ENCODE measurements at regions not wholly inside any gene's neighbourhood (a gene's known extent, or its start where the extent isn't known, plus 50 kb on each side); places are given as distances from the start of the nearest gene placed in this dataset.

DNA sequence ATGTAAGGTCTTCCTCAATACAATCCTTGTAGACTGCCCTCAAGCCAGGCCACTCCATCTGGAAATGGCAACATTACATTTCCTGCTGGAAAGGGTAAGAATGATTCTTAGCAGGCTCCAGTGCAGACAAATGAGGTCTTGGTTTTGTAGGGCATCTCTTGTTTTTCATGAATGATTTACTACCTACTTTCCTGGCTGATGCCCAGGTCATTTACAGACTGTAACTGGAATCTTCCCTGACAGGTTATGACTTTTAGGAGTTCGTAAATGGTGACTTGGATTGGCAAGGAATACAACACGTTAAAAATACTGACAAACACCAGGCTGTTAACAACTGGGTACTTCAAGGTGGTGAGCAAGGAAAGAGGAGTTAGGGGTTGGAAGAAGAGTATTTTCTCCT lies 510.5 kb upstream of the TNC start:
- TF ChIP-seq EZH2 (optimal IDR thresholded peaks at IDR 0.05; ENCODE audit: low read depth, low read length) (no peak), EZH2phosphoT487 (IDR thresholded peaks at IDR 0.05; ENCODE audit: low read length) (no peak)
- TF ChIP-seq, protein P1, sequence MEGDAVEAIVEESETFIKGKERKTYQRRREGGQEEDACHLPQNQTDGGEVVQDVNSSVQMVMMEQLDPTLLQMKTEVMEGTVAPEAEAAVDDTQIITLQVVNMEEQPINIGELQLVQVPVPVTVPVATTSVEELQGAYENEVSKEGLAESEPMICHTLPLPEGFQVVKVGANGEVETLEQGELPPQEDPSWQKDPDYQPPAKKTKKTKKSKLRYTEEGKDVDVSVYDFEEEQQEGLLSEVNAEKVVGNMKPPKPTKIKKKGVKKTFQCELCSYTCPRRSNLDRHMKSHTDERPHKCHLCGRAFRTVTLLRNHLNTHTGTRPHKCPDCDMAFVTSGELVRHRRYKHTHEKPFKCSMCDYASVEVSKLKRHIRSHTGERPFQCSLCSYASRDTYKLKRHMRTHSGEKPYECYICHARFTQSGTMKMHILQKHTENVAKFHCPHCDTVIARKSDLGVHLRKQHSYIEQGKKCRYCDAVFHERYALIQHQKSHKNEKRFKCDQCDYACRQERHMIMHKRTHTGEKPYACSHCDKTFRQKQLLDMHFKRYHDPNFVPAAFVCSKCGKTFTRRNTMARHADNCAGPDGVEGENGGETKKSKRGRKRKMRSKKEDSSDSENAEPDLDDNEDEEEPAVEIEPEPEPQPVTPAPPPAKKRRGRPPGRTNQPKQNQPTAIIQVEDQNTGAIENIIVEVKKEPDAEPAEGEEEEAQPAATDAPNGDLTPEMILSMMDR (IDR thresholded peaks at IDR 0.05; ENCODE audit: low read length) = no peak
- Histone ChIP-seq H3K9me3 (replicated peaks; ENCODE audit: insufficient read depth, low read length) (no peaks in the 10 kb centered on the region), H3K27ac (ENCODE audit: low read length) (no peak overlapping the region), H3K4me2 (ENCODE audit: low read depth, low read length) (no peak overlapping the region), H3F3A (ENCODE audit: insufficient read depth, low read length) (no peaks in the 10 kb centered on the region), H3K79me2 (ENCODE audit: low read length) (no peaks in the 10 kb centered on the region), H2AFZ (ENCODE audit: low read length) (no peak overlapping the region), H3K27me3 (replicated peaks; ENCODE audit: insufficient read depth, low read length) (no peaks in the 10 kb centered on the region), H3K4me1 (ENCODE audit: low read length) (no peaks in the 10 kb centered on the region), H3K9me2 (replicated peaks; ENCODE audit: insufficient read depth, low read length) (no peaks in the 10 kb centered on the region), H3K9ac (ENCODE audit: low read length) (no peak overlapping the region), H3K4me3 (ENCODE audit: low read length) (no peak overlapping the region), H4K20me1 (ENCODE audit: insufficient read depth, low read length) (no peaks in the 10 kb centered on the region), H3K36me3 (replicated peaks; ENCODE audit: insufficient read depth, low read length) (no peaks in the 10 kb centered on the region)
- no peak for DNase-seq

DNA sequence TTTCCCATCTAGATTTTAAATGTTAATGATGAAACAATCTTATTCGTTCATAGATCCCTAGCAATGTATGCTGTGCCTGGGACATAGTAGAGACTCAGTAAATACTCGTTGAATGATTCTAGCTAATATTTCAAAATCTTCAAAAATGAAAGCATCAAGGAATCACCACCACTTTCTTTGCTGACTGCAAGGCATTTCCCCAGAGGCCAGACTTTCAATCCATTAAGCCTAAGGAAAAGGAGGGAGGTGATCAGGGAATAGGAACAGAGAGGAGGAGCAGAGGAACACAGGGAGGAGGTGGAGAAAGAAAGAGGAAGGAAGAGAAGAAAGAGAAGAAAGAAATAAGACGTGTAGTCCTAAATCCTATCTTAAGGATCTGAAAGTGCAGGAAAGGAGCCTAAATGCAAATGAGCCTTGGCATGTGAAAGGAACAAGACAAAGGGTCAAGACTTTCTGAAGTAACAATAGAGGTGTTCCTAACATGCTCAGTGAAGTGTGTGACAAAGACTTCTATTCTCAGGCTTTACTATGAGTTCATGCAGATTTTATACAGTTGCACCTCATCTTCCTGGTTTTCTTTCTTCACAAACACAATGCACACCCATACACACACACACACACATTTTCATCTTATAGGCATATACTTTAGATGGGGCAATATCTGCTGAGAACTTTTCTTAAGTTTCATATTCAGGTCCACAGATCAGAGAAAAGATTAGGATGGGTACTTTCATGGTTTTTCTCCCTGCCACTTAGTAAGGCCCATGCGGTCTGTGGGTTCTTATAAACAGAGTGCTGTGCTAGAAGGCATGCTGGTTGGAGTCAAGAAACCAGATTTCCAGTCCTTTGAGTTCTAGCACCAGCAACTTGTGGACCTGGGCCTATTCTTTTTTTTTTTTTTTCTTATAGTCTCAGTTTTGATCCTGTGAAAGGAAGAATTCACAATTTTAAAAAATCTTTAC lies 512.2 kb upstream of the TNC start:
- H3K9ac ChIP-seq (ENCODE audit: low read length) = no peak overlapping the region
- no peak overlapping the region for H3K4me3 ChIP-seq (ENCODE audit: low read length)
- TF ChIP-seq, protein P1 (IDR thresholded peaks at IDR 0.05; ENCODE audit: low read length) = no peak
- TF ChIP-seq EZH2 (optimal IDR thresholded peaks at IDR 0.05; ENCODE audit: low read depth, low read length) = no peak
- TF ChIP-seq EZH2phosphoT487 (IDR thresholded peaks at IDR 0.05; ENCODE audit: low read length) = no peak
- H3K36me3 ChIP-seq (replicated peaks; ENCODE audit: insufficient read depth, low read length) = no peaks in the 10 kb centered on the region
- H3F3A ChIP-seq (ENCODE audit: insufficient read depth, low read length) = no peaks in the 10 kb centered on the region
- DNase-seq = no peak
- H3K27ac ChIP-seq (ENCODE audit: low read length) = no peak overlapping the region
- no peaks in the 10 kb centered on the region for H3K79me2 ChIP-seq (ENCODE audit: low read length)
- no peaks in the 10 kb centered on the region for H3K9me3 ChIP-seq (replicated peaks; ENCODE audit: insufficient read depth, low read length)
- no peaks in the 10 kb centered on the region for H4K20me1 ChIP-seq (ENCODE audit: insufficient read depth, low read length)
- H2AFZ ChIP-seq (ENCODE audit: low read length) = no peak overlapping the region
- H3K9me2 ChIP-seq (replicated peaks; ENCODE audit: insufficient read depth, low read length) = no peaks in the 10 kb centered on the region
- no peaks in the 10 kb centered on the region for H3K27me3 ChIP-seq (replicated peaks; ENCODE audit: insufficient read depth, low read length)
- H3K4me2 ChIP-seq (ENCODE audit: low read depth, low read length) = no peak overlapping the region
- H3K4me1 ChIP-seq (ENCODE audit: low read length) = no peaks in the 10 kb centered on the region

DNA sequence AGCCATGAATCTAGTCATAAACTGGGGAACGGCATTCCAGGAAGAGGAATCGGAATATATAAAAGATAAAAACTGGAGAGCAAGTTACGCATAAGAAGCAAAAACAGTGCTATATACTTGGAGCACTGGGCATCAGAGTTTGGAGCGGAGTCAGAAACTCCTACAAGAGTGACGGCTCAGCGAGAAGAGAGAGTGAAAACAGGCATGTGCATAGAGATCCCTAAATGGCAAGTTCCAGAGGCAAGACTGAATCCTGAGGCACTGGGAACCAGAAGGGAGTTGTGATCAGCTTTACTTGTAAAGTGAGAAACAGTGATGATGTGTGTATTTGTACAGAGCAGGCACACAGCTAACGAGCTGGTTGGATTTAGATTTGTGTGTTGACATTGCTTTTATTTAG lies 514.4 kb upstream of the TNC start:
- Histone ChIP-seq H3K4me1 (ENCODE audit: low read length) (no peaks in the 10 kb centered on the region), H3K4me3 (ENCODE audit: low read length) (no peak overlapping the region), H3K4me2 (ENCODE audit: low read depth, low read length) (no peak overlapping the region), H4K20me1 (ENCODE audit: insufficient read depth, low read length) (no peaks in the 10 kb centered on the region), H3K9me3 (replicated peaks; ENCODE audit: insufficient read depth, low read length) (no peaks in the 10 kb centered on the region), H3K27me3 (replicated peaks; ENCODE audit: insufficient read depth, low read length) (no peaks in the 10 kb centered on the region), H3K27ac (ENCODE audit: low read length) (no peak overlapping the region), H2AFZ (ENCODE audit: low read length) (no peak overlapping the region), H3K9me2 (replicated peaks; ENCODE audit: insufficient read depth, low read length) (no peaks in the 10 kb centered on the region), H3K36me3 (replicated peaks; ENCODE audit: insufficient read depth, low read length) (no peaks in the 10 kb centered on the region), H3K9ac (ENCODE audit: low read length) (no peak overlapping the region), H3F3A (ENCODE audit: insufficient read depth, low read length) (no peaks in the 10 kb centered on the region), H3K79me2 (ENCODE audit: low read length) (no peaks in the 10 kb centered on the region)
- no peak for DNase-seq
- TF ChIP-seq EZH2phosphoT487 (IDR thresholded peaks at IDR 0.05; ENCODE audit: low read length) (no peak), EZH2 (optimal IDR thresholded peaks at IDR 0.05; ENCODE audit: low read depth, low read length) (no peak)
- TF ChIP-seq, protein P1 (IDR thresholded peaks at IDR 0.05; ENCODE audit: low read length) = no peak
